Endothelial cell of umbilical vein (primary cell): ENCODE measurements at regions not wholly inside any gene's neighbourhood (a gene's known extent, or its start where the extent isn't known, plus 50 kb on each side); places are given as distances from the start of the nearest gene placed in this dataset.

Experiments
- CTCF ChIP-seq, 2 donors: IDR thresholded peaks; 1 replicate in 1 of 2; 2 replicates in 1 of 2; pipeline ENCODE4 v1.5.1; 2011; ENCODE audit warnings: low read length in 2 of 2, mild to moderate bottlenecking in 2 of 2, moderate library complexity in 2 of 2, control low read depth in 1 of 2, inconsistent platforms in 1 of 2, low read depth in 1 of 2; ENCODE audit not compliant: insufficient read depth in 1 of 2; ENCODE audit errors: extremely low read depth in 1 of 2
- EZH2 ChIP-seq: IDR thresholded peaks from 2 replicates; pipeline ENCODE4 v1.6.1; 2012; ENCODE audit warnings: borderline replicate concordance, low read depth, mild to moderate bottlenecking, moderate library complexity, low read length, inconsistent platforms; ENCODE audit not compliant: severe bottlenecking
- MAX ChIP-seq: IDR thresholded peaks from 2 replicates; pipeline ENCODE4 v1.6.1; 2011; ENCODE audit not compliant: insufficient read depth, insufficient read length
- POLR2A ChIP-seq: IDR thresholded peaks from 2 replicates; pipeline ENCODE4 v1.6.1; 2012; ENCODE audit warnings: low read depth, mild to moderate bottlenecking, control low read depth, low read length
- POLR2AphosphoS5 ChIP-seq: IDR thresholded peaks from 2 replicates; pipeline ENCODE4 v1.6.1; 2012; ENCODE audit warnings: low read depth, mild to moderate bottlenecking, control low read depth, low read length, moderate library complexity; ENCODE audit not compliant: insufficient read depth

DNA sequence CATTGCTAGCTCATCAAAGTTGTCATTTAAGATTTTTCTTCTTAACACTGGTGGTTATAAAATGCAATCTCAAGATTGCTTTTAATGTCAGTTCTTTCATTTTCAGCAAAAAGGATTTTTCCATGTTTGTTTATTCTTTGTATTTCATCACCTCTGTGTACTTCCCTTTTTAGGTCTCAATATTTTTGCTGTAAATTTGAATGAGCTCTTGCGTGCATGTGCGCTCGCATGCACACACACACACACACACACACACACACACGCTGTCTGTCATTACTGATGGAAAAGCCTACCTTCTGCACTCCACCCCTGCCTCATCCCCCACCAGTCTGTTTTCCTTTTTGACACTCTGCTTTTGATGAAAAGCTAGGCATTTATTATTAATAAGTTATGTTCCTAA is 85.3 kb upstream of the FYN start:
- TF ChIP-seq MAX, result no peak
- TF ChIP-seq CTCF (IDR thresholded peaks at IDR 0.05; ENCODE audit: extremely low read depth in 1 of 2, insufficient read depth in 1 of 2, low read depth in 1 of 2, low read length in 2 of 2), result no peak
- no peak for TF ChIP-seq EZH2
- TF ChIP-seq POLR2A, result no peak
- TF ChIP-seq POLR2AphosphoS5, result no peak
